SK-N-SH treated with all-trans-retinoic acid at 6 μM for 48 hours (cell line): ENCODE measurements at regions not wholly inside any gene's neighbourhood (a gene's known extent, or its start where the extent isn't known, plus 50 kb on each side); places are given as distances from the start of the nearest gene placed in this dataset.

Experiments used
- CSDC2 ChIP-seq: fragments of 250-450 bp; sonication (Bioruptor Pico); IDR thresholded peaks from 2 replicates; pipeline ENCODE4 v1.5.0; 2020; ENCODE audit warnings: mild to moderate bottlenecking, moderate library complexity
- SNAI2 ChIP-seq: fragments of 250-450 bp; sonication (Bioruptor Pico); IDR thresholded peaks from 2 replicates; pipeline ENCODE4 v1.5.0; 2020; ENCODE audit warnings: mild to moderate bottlenecking, moderate library complexity
- TOX ChIP-seq: fragments of 250-450 bp; sonication (Bioruptor Pico); IDR thresholded peaks from 2 replicates; pipeline ENCODE4 v1.8.0; 2021; ENCODE audit warnings: mild to moderate bottlenecking, moderate library complexity, borderline replicate concordance
- ZNF70 ChIP-seq: fragments of 450-650 bp; formaldehyde crosslinking; IDR thresholded peaks from 2 replicates; pipeline ENCODE4 v1.5.0; 2020; ENCODE audit warnings: mild to moderate bottlenecking, moderate library complexity

- no peak for TF ChIP-seq SNAI2 (CRISPR knock-in tag)
- TF ChIP-seq CSDC2 (CRISPR knock-in tag), result no peak
- TF ChIP-seq ZNF70 (CRISPR knock-in tag), result no peak
- TF ChIP-seq TOX (CRISPR knock-in tag), result no peak
These were observed 71.1 kb downstream of the ARL6IP4 start for GRCh38 chr12:123051556-123051955.
